AG04449 (cell line): ENCODE measurements at regions not wholly inside any gene's neighbourhood (a gene's known extent, or its start where the extent isn't known, plus 50 kb on each side); places are given as distances from the start of the nearest gene placed in this dataset.

Source experiments
- CTCF ChIA-PET: fragments of 350-600 bp; formaldehyde crosslinking; extraction: SDS; loops from one replicate; lab custom pipeline; 2021; ENCODE audit warnings: antibody characterized with exemption; lab: Yijun Ruan, JAX
- POLR2A ChIA-PET: fragments of 400-600, 350-600 bp; formaldehyde crosslinking; extraction: SDS; loops from one replicate; lab custom pipeline; 2020; ENCODE audit warnings: antibody characterized with exemption, inconsistent platforms; lab: Yijun Ruan, JAX
- DNase-seq: peaks from one replicate; pipeline ENCODE4 v3.0.0-alpha.2; 2010; ENCODE audit warnings: low read depth, low spot score
- H3K4me3 ChIP-seq: 2 replicates; pipeline ENCODE4 v1.5.1; 2011; ENCODE audit warnings: low read depth, mild to moderate bottlenecking, control low read depth, low read length
- TF ChIP-seq, protein P1 (sequence below): IDR thresholded peaks from one replicate; pipeline ENCODE4 v1.5.1; 2011; ENCODE audit warnings: mild to moderate bottlenecking, moderate library complexity, low read length, control low read depth, inconsistent platforms; ENCODE audit not compliant: insufficient read depth; ENCODE audit errors: missing control alignments

DNA sequence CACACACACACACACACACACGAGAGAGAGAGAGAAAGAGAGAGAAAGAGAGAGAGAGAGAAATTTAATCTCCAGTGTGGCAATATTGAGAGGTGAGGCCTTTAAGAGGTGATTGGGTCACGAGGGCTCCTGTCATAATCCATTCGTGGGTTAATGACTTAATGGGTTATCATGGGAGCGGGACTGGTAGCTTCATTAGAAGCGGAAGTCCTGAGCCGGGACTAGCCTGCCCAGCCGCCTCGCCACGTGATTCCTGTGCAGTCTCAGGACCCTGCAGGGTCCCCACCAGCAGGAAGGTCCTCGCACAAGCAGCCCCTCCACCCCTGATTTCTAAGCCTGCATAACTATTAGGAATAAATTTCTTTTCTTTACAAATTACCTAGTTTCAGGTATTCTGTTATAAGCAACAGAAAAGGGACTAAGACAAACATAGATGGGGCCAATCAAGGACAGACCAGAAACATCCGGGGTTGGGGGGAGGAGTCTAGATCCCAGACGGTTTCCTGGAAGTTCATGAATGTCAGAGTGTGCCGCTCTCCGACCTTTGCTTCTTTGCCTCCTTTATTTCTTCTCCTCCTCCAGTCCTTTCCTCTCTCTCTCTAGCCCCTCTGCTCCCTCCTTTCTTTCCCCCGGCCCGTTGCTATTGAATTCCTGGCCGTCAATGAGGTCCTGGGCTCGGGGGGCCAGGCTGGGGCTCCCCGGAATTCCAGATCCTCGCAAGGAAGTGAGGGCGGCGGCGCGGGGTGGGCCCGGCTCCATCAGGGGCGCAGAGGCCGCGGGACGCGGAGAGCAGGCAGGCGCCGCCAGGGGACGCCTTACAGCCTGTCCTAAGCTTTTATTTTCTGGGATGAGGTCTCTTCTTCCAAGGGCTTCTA lies 146.8 kb downstream of the CYP26A1 start:
- ChIA-PET CTCF (no interaction called here), POLR2A (no interaction called here)
- H3K4me3 ChIP-seq, result no peak overlapping the region
- TF ChIP-seq, protein P1, sequence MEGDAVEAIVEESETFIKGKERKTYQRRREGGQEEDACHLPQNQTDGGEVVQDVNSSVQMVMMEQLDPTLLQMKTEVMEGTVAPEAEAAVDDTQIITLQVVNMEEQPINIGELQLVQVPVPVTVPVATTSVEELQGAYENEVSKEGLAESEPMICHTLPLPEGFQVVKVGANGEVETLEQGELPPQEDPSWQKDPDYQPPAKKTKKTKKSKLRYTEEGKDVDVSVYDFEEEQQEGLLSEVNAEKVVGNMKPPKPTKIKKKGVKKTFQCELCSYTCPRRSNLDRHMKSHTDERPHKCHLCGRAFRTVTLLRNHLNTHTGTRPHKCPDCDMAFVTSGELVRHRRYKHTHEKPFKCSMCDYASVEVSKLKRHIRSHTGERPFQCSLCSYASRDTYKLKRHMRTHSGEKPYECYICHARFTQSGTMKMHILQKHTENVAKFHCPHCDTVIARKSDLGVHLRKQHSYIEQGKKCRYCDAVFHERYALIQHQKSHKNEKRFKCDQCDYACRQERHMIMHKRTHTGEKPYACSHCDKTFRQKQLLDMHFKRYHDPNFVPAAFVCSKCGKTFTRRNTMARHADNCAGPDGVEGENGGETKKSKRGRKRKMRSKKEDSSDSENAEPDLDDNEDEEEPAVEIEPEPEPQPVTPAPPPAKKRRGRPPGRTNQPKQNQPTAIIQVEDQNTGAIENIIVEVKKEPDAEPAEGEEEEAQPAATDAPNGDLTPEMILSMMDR, result no peak
- no peak for DNase-seq

DNA sequence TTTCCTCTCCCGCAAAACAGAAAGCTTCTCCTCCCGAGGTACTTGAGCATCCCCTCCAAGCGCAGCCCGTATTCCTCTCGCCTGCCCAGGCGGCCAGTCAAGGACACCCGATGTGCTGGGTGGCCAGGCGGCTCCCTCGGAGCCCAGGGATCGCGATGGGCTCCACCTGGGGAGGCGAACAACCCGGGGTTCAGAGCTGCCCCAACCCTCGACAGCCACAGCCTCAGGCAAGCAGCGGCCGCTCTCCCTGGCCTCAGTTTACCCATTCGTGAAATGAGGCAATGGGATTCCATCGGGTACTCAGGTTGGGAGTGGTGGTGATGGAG lies 147.4 kb downstream of the CYP26A1 start:
- TF ChIP-seq, protein P1, result no peak
- ChIA-PET POLR2A (no interaction called here), CTCF (no interaction called here)
- no peak overlapping the region for H3K4me3 ChIP-seq
- no peak for DNase-seq

DNA sequence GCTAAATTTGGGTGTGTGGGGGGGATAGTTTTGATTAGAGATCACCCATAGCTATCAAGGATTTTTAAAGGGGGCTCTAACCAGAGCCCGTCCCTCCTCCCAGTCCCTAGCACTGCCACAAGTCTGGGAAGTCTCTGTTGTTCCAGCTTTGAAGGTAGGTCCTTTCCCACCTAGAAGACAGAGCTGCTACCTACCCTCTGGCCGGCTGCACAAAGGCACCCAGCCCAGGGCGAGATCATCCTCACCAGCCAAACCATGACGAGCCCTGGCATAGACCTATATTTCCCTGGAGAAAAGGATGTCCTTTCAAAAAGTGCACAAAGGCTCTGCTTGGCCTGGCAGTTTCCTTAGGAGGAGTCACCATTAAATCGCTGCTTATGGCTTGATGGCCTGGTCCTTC lies 147.8 kb downstream of the CYP26A1 start:
- DNase-seq, result no peak
- TF ChIP-seq, protein P1, result no peak
- ChIA-PET CTCF (interaction anchor here (1.2 kb wide), 1 partner anchor 141 kb away, joined by 7 read pairs; no protein-coding TSS in a partner anchor), POLR2A (no interaction called here)
- no peak overlapping the region for H3K4me3 ChIP-seq

DNA sequence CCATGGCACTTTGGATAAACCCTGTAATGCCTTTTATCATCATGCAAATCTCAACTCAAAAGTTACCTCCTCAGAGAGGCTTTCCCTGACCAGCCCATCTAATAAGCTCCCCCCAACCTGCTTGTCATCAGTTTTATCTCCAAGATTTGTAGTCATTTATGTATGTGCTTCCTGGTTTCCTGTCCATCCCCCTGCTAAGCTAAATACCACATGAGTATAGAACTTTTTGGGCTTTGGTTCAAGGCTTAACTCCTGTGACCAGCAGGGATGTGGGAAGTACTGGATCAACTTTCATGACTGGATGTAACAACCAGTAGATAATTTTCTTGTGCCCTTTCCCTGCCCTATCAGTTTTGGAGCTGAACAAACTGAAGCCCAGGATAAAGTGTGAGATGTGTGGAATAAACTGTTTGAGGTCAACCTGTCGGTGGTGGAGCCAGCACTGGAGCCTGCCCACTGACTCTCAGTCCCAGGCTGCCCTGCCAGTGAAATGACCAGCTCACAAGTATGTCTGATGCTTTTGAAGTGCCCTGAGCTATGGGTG lies 148.6 kb downstream of the CYP26A1 start:
- DNase-seq, result no peak
- CTCF ChIA-PET, result interaction anchor here (0.9 to 1.3 kb wide), 3 partner anchors 10 to 335 kb away, joined by 3 to 7 read pairs (median 4); no protein-coding TSS in a partner anchor
- no peak overlapping the region for H3K4me3 ChIP-seq
- POLR2A ChIA-PET, result no interaction called here
- TF ChIP-seq, protein P1, result no peak

DNA sequence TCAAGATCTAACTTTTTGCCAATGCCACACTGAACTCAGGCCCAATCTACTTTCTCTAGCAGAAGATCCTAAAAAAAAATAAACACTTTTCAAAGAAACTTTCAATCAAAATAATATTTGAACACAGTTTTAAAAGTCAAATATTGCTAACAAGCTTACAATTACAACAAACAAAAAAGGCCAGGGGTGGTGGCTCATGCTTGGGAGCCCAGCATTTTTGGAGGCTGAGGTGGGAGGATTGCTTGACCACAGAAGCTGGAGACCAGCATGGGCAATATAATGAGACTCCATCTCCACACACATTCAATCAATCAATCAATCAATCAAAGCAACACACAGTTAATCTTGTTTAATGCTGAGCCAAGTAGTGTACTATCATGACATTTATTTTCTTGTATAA lies 149.2 kb downstream of the CYP26A1 start:
- CTCF ChIA-PET, result interaction anchor here (0.9 to 1.3 kb wide), 3 partner anchors 11 to 336 kb away, joined by 3 to 7 read pairs (median 4); no protein-coding TSS in a partner anchor
- no peak for DNase-seq
- H3K4me3 ChIP-seq, result no peak overlapping the region
- TF ChIP-seq, protein P1, result no peak
- POLR2A ChIA-PET, result no interaction called here

DNA sequence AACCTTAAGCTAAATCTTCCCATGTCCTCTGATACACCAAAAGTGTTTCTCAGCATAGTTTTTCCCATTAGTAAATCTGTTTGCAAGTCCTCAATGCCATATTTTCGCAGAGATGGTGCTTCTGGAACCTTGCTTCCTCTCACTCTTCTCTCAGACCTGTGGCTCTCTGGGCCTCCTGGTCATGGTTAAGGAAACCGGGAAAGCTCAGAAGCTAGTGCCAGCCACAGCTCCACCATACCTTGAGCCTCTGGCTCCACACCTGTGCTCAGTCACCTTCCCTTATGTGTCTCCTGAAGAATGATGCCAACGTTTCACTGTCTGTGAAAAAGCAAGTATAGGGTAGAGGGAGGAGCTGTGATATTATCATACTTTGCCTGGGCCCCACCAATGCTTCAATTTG lies 149.6 kb downstream of the CYP26A1 start:
- POLR2A ChIA-PET, result no interaction called here

More for the DNA sequence above, 149.6 kb downstream of the CYP26A1 start:
- CTCF ChIA-PET, result interaction anchor here (1.0 to 1.3 kb wide), 2 partner anchors 11 to 39 kb away, joined by 3 to 4 read pairs; no protein-coding TSS in a partner anchor
- H3K4me3 ChIP-seq, result no peak overlapping the region
- no peak for DNase-seq
- TF ChIP-seq, protein P1, result no peak
